ENCODE measurements at regions not wholly inside any gene's neighbourhood (a gene's known extent, or its start where the extent isn't known, plus 50 kb on each side); places are given as distances from the start of the nearest gene placed in this dataset.

GRCh38 chr6:165031502-165031901 is 277.9 kb downstream of the C6orf118 start:
- Mint-ChIP-seq H3K4me3 (no peak overlapping the region), H3K27ac (no peak overlapping the region), H3K27me3 (no peaks in the 10 kb centered on the region), H3K9me3 (peaks cover 11% of the 10 kb centered on the region), H3K36me3 (ENCODE audit: low read depth) (no peaks in the 10 kb centered on the region), H3K4me1 (no peaks in the 10 kb centered on the region)
- no peak for ATAC-seq (replicated peaks)

- no peaks in the 10 kb centered on the region for H3K27me3 Mint-ChIP-seq
- H3K4me3 Mint-ChIP-seq, result no peak overlapping the region
- no peak overlapping the region for H3K27ac Mint-ChIP-seq
- H3K36me3 Mint-ChIP-seq (ENCODE audit: low read depth), result no peaks in the 10 kb centered on the region
- H3K4me1 Mint-ChIP-seq, result no peaks in the 10 kb centered on the region
- ATAC-seq (replicated peaks), result no peak
- H3K9me3 Mint-ChIP-seq, result peaks cover 9% of the 10 kb centered on the region
Measured at GRCh38 chr6:165025040-165025439, 284.4 kb downstream of the C6orf118 start.

GRCh38 chr6:165019681-165020080 is 289.7 kb downstream of the C6orf118 start:
- Mint-ChIP-seq H3K9me3 (peaks cover 15% of the 10 kb centered on the region), H3K36me3 (ENCODE audit: low read depth) (no peaks in the 10 kb centered on the region), H3K27me3 (no peaks in the 10 kb centered on the region), H3K27ac (no peak overlapping the region), H3K4me1 (no peaks in the 10 kb centered on the region), H3K4me3 (no peak overlapping the region)
- no peak for ATAC-seq (replicated peaks)

- H3K27ac Mint-ChIP-seq, result no peak overlapping the region
- H3K36me3 Mint-ChIP-seq (ENCODE audit: low read depth), result no peaks in the 10 kb centered on the region
- H3K4me1 Mint-ChIP-seq, result no peaks in the 10 kb centered on the region
- no peak for ATAC-seq (replicated peaks)
- H3K4me3 Mint-ChIP-seq, result no peak overlapping the region
- no peaks in the 10 kb centered on the region for H3K27me3 Mint-ChIP-seq
- H3K9me3 Mint-ChIP-seq, result peaks cover 6% of the 10 kb centered on the region
Measured at GRCh38 chr6:165015676-165016075, 293.7 kb downstream of the C6orf118 start.

- Mint-ChIP-seq H3K4me1 (no peaks in the 10 kb centered on the region), H3K27me3 (no peaks in the 10 kb centered on the region), H3K36me3 (ENCODE audit: low read depth) (no peaks in the 10 kb centered on the region), H3K27ac (no peak overlapping the region), H3K9me3 (peaks cover 9% of the 10 kb centered on the region), H3K4me3 (no peak overlapping the region)
- ATAC-seq (replicated peaks), result no peak
Measured at GRCh38 chr6:165013701-165014100, 295.7 kb downstream of the C6orf118 start.

GRCh38 chr6:165012183-165012582 is 297.2 kb downstream of the C6orf118 start:
- H3K36me3 Mint-ChIP-seq (ENCODE audit: low read depth), result no peaks in the 10 kb centered on the region
- H3K27me3 Mint-ChIP-seq, result no peaks in the 10 kb centered on the region
- H3K9me3 Mint-ChIP-seq, result peaks cover 9% of the 10 kb centered on the region
- no peak for ATAC-seq (replicated peaks)
- H3K4me1 Mint-ChIP-seq, result no peaks in the 10 kb centered on the region
- H3K4me3 Mint-ChIP-seq, result no peak overlapping the region
- H3K27ac Mint-ChIP-seq, result no peak overlapping the region

GRCh38 chr6:165010556-165011535 is 298.6 kb downstream of the C6orf118 start:
- ATAC-seq (replicated peaks), result no peak
- Mint-ChIP-seq H3K4me3 (no peak overlapping the region), H3K9me3 (peaks cover 9% of the 10 kb centered on the region), H3K36me3 (ENCODE audit: low read depth) (no peaks in the 10 kb centered on the region), H3K27ac (no peak overlapping the region), H3K4me1 (no peaks in the 10 kb centered on the region), H3K27me3 (no peaks in the 10 kb centered on the region)

- H3K9me3 Mint-ChIP-seq, result peaks cover 7% of the 10 kb centered on the region
- no peak overlapping the region for H3K27ac Mint-ChIP-seq
- no peak for ATAC-seq (replicated peaks)
- no peaks in the 10 kb centered on the region for H3K36me3 Mint-ChIP-seq (ENCODE audit: low read depth)
- H3K4me1 Mint-ChIP-seq, result no peaks in the 10 kb centered on the region
- H3K27me3 Mint-ChIP-seq, result no peaks in the 10 kb centered on the region
- H3K4me3 Mint-ChIP-seq, result no peak overlapping the region
Measured at GRCh38 chr6:165008971-165009370, 300.4 kb downstream of the C6orf118 start.

GRCh38 chr6:165002866-165003265 is 306.5 kb downstream of the C6orf118 start:
- peaks cover 4% of the 10 kb centered on the region for H3K9me3 Mint-ChIP-seq
- no peaks in the 10 kb centered on the region for H3K4me1 Mint-ChIP-seq
- H3K27me3 Mint-ChIP-seq, result no peaks in the 10 kb centered on the region
- no peaks in the 10 kb centered on the region for H3K36me3 Mint-ChIP-seq (ENCODE audit: low read depth)
- no peak for ATAC-seq (replicated peaks)
- no peak overlapping the region for H3K27ac Mint-ChIP-seq
- H3K4me3 Mint-ChIP-seq, result no peak overlapping the region

- Mint-ChIP-seq H3K27me3 (no peaks in the 10 kb centered on the region), H3K36me3 (ENCODE audit: low read depth) (no peaks in the 10 kb centered on the region), H3K9me3 (peaks cover 4% of the 10 kb centered on the region), H3K4me1 (no peaks in the 10 kb centered on the region), H3K27ac (no peak overlapping the region), H3K4me3 (no peak overlapping the region)
- no peak for ATAC-seq (replicated peaks)
Measured at GRCh38 chr6:165002358-165002757, 307.0 kb downstream of the C6orf118 start.

GRCh38 chr6:165001502-165002157 is 307.8 kb downstream of the C6orf118 start:
- H3K4me1 Mint-ChIP-seq, result no peaks in the 10 kb centered on the region
- no peaks in the 10 kb centered on the region for H3K27me3 Mint-ChIP-seq
- no peak overlapping the region for H3K27ac Mint-ChIP-seq
- peaks cover 4% of the 10 kb centered on the region for H3K9me3 Mint-ChIP-seq
- no peak overlapping the region for H3K4me3 Mint-ChIP-seq
- ATAC-seq (replicated peaks), result no peak
- no peaks in the 10 kb centered on the region for H3K36me3 Mint-ChIP-seq (ENCODE audit: low read depth)

GRCh38 chr6:164998297-164998696 is 311.1 kb downstream of the C6orf118 start:
- Mint-ChIP-seq H3K9me3 (no peaks in the 10 kb centered on the region), H3K36me3 (ENCODE audit: low read depth) (no peaks in the 10 kb centered on the region), H3K27me3 (no peaks in the 10 kb centered on the region), H3K4me3 (no peak overlapping the region), H3K4me1 (no peaks in the 10 kb centered on the region), H3K27ac (no peak overlapping the region)
- ATAC-seq (replicated peaks), result no peak

GRCh38 chr6:164996838-164997237 is 312.6 kb downstream of the C6orf118 start:
- Mint-ChIP-seq H3K27me3 (no peaks in the 10 kb centered on the region), H3K4me1 (no peaks in the 10 kb centered on the region), H3K4me3 (no peak overlapping the region), H3K27ac (no peak overlapping the region), H3K36me3 (ENCODE audit: low read depth) (no peaks in the 10 kb centered on the region), H3K9me3 (no peaks in the 10 kb centered on the region)
- ATAC-seq (replicated peaks), result no peak

- Mint-ChIP-seq H3K9me3 (no peaks in the 10 kb centered on the region), H3K27ac (no peak overlapping the region), H3K27me3 (no peaks in the 10 kb centered on the region), H3K36me3 (ENCODE audit: low read depth) (no peaks in the 10 kb centered on the region), H3K4me3 (no peak overlapping the region), H3K4me1 (no peaks in the 10 kb centered on the region)
- ATAC-seq (replicated peaks), result no peak
Measured at GRCh38 chr6:164991573-164991972, 317.8 kb downstream of the C6orf118 start.

GRCh38 chr6:164990901-164991300 is 318.5 kb downstream of the C6orf118 start:
- Mint-ChIP-seq H3K4me1 (no peaks in the 10 kb centered on the region), H3K4me3 (no peak overlapping the region), H3K27ac (no peak overlapping the region), H3K9me3 (no peaks in the 10 kb centered on the region), H3K27me3 (no peaks in the 10 kb centered on the region), H3K36me3 (ENCODE audit: low read depth) (no peaks in the 10 kb centered on the region)
- ATAC-seq (replicated peaks), result no peak
